DND-41 (cell line): ENCODE measurements at regions not wholly inside any gene's neighbourhood (a gene's known extent, or its start where the extent isn't known, plus 50 kb on each side); places are given as distances from the start of the nearest gene placed in this dataset.

Experiments
- EZH2 ChIP-seq: IDR thresholded peaks from 3 replicates; pipeline ENCODE4 v1.6.1; 2012; ENCODE audit warnings: borderline replicate concordance, low read depth, mild to moderate bottlenecking, moderate library complexity, low read length, inconsistent platforms; ENCODE audit not compliant: severe bottlenecking
- TF ChIP-seq, protein P1 (sequence below): IDR thresholded peaks from 2 replicates; pipeline ENCODE4 v1.5.1; 2012; ENCODE audit warnings: borderline replicate concordance, low read length, moderate library complexity, mild to moderate bottlenecking; ENCODE audit not compliant: poor library complexity, severe bottlenecking; ENCODE audit errors: extremely low read depth

GRCh38 chr10:27368706-27369105 lies 128.1 kb upstream of the ACBD5 start:
- TF ChIP-seq, protein P1, sequence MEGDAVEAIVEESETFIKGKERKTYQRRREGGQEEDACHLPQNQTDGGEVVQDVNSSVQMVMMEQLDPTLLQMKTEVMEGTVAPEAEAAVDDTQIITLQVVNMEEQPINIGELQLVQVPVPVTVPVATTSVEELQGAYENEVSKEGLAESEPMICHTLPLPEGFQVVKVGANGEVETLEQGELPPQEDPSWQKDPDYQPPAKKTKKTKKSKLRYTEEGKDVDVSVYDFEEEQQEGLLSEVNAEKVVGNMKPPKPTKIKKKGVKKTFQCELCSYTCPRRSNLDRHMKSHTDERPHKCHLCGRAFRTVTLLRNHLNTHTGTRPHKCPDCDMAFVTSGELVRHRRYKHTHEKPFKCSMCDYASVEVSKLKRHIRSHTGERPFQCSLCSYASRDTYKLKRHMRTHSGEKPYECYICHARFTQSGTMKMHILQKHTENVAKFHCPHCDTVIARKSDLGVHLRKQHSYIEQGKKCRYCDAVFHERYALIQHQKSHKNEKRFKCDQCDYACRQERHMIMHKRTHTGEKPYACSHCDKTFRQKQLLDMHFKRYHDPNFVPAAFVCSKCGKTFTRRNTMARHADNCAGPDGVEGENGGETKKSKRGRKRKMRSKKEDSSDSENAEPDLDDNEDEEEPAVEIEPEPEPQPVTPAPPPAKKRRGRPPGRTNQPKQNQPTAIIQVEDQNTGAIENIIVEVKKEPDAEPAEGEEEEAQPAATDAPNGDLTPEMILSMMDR = no peak
- TF ChIP-seq EZH2 = no peak
